ENCODE measurements at regions not wholly inside any gene's neighbourhood (a gene's known extent, or its start where the extent isn't known, plus 50 kb on each side); places are given as distances from the start of the nearest gene placed in this dataset.

DNA sequence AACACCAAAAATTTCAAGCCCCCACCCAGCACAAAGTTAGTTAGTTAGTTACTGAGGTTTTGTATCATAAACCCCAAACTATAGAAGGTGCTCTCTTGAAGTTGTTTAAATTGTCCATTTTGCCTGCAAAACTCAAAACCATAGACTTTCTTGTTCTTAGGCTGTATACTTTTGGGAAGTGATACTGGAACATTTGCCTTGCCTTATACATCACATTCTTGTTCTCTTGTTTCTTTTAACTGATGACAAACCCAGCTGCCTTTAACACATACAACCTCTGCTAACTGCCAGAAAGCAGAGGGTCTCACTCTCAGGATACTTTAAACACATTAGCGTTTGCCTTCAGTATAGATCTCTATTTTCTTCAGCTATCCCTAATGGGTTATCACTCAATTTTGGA is 570.5 kb downstream of the MRPL39 start:
- H3K36me3 ChIP-seq (ENCODE audit: insufficient read depth, low read length), result no peaks in the 10 kb centered on the region
- no peaks in the 10 kb centered on the region for H3K9me3 ChIP-seq (ENCODE audit: low read depth, low read length)
- TF ChIP-seq EZH2 (IDR thresholded peaks at IDR 0.05) (no peak), FOXP2 (optimal IDR thresholded peaks at IDR 0.05; ENCODE audit: control extremely low read depth, extremely low read length, insufficient read depth) (no peak), POLR2AphosphoS5 (IDR thresholded peaks at IDR 0.05; ENCODE audit: borderline replicate concordance, low read depth, low read length) (no peak)
- H3K27ac ChIP-seq, result no peak overlapping the region
- DNase-seq (ENCODE audit: low read depth, low spot score), result no peak
- H3K4me3 ChIP-seq, result no peak overlapping the region
- H3K9ac ChIP-seq (ENCODE audit: insufficient read length), result no peak overlapping the region

DNA sequence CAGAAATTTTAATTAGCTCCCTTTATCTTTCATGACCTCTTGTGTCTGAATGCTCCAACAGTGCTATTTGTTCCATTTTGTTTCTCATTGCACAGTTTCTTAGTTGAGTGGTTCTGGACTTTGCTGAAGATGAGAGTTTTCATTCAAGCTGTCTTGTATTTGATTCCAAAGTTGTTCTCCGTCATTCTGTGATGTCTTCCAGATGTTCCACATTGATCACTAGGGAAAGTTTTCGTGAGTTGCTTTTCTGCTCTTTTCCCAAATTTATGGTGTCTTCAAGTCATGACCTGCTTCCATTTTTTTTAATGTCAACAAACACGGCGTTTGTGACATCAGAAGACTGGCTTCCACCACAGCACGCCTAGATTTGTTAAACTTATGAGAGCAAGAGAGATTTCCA is 575.5 kb downstream of the MRPL39 start:
- H3K9ac ChIP-seq (ENCODE audit: insufficient read length), result no peak overlapping the region

DNA sequence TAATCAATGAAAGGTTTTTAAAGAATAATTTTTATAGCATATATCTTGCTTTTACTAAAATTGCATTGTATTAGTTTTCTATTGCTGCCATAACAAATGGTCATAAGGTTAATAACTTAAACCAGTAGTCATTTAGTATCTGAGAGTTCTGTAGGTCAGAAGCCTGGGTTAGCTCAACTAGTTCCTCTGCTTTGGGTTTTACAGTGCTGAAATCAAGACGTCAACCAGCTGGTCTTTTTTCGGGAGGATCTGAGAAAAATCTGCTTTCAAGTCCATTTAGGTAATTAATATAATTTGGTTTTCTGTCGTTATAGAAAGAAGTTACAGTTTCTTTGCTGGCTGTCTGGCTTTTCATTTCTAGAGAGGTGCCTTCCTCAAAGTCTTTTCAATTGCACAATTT is 577.7 kb downstream of the MRPL39 start:
- DNase-seq (ENCODE audit: low read depth, low spot score), result no peak
- H3K9ac ChIP-seq (ENCODE audit: insufficient read length), result no peak overlapping the region
- no peaks in the 10 kb centered on the region for H3K36me3 ChIP-seq (ENCODE audit: insufficient read depth, low read length)
- H3K4me3 ChIP-seq, result no peak overlapping the region
- no peak overlapping the region for H3K27ac ChIP-seq
- H3K9me3 ChIP-seq (ENCODE audit: low read depth, low read length), result no peaks in the 10 kb centered on the region
- TF ChIP-seq EZH2 (IDR thresholded peaks at IDR 0.05), result no peak
- no peak for TF ChIP-seq FOXP2 (optimal IDR thresholded peaks at IDR 0.05; ENCODE audit: control extremely low read depth, extremely low read length, insufficient read depth)
- TF ChIP-seq POLR2AphosphoS5 (IDR thresholded peaks at IDR 0.05; ENCODE audit: borderline replicate concordance, low read depth, low read length), result no peak

More for the DNA sequence above, 575.5 kb downstream of the MRPL39 start:
- TF ChIP-seq EZH2 (IDR thresholded peaks at IDR 0.05), result no peak
- Histone ChIP-seq H3K4me3 (no peak overlapping the region), H3K9me3 (ENCODE audit: low read depth, low read length) (no peaks in the 10 kb centered on the region), H3K27ac (no peak overlapping the region), H3K36me3 (ENCODE audit: insufficient read depth, low read length) (no peaks in the 10 kb centered on the region)
- DNase-seq (ENCODE audit: low read depth, low spot score), result no peak

DNA sequence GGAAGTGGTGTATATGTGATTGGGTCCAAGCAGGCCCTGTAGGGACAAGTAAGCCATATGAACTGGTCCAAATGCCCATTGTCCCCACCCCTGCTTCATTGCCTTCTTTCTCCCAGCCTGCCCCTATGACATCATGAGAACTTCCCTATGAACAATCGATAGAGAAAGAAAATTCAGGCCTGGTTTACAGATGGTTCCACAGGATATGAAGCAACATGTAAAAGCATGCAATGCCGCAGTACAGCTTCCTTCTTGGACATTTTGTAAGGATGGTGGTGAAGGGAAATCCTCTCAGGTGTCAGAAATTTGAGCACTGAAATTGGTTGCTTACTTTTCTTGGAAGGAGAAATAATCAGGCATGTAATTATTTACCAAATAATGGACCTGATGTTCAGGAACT is 581.7 kb downstream of the MRPL39 start:
- no peak for DNase-seq (ENCODE audit: low read depth, low spot score)
- Histone ChIP-seq H3K36me3 (ENCODE audit: insufficient read depth, low read length) (no peaks in the 10 kb centered on the region), H3K9ac (ENCODE audit: insufficient read length) (no peak overlapping the region), H3K4me3 (no peak overlapping the region), H3K27ac (no peak overlapping the region), H3K9me3 (ENCODE audit: low read depth, low read length) (no peaks in the 10 kb centered on the region)
- no peak for TF ChIP-seq FOXP2 (optimal IDR thresholded peaks at IDR 0.05; ENCODE audit: control extremely low read depth, extremely low read length, insufficient read depth)
- TF ChIP-seq POLR2AphosphoS5 (IDR thresholded peaks at IDR 0.05; ENCODE audit: borderline replicate concordance, low read depth, low read length), result no peak
- TF ChIP-seq EZH2 (IDR thresholded peaks at IDR 0.05), result no peak

DNA sequence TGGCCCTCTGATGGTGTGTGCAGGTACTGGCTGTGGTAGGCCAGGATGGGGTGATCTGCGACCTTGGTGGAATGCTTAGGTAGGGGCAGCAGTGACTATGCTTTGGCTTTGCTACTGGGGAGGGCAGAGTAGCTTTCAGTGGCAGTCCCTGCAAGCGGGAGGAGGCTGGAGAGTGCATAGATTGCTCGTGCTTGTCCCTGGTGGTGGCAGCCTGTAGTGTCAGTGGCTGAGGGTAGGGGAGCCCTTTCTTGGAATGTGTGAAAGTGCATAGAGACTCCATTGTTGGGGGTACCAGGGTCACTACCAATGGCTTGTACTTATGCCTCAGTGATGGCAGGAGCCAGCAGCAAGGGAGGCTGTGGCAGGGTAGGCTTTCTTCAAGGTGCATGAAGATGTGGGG is 582.6 kb downstream of the MRPL39 start:
- Histone ChIP-seq H3K9ac (ENCODE audit: insufficient read length) (no peak overlapping the region), H3K36me3 (ENCODE audit: insufficient read depth, low read length) (no peaks in the 10 kb centered on the region), H3K9me3 (ENCODE audit: low read depth, low read length) (no peaks in the 10 kb centered on the region), H3K27ac (no peak overlapping the region), H3K4me3 (no peak overlapping the region)
- no peak for DNase-seq (ENCODE audit: low read depth, low spot score)
- TF ChIP-seq POLR2AphosphoS5 (IDR thresholded peaks at IDR 0.05; ENCODE audit: borderline replicate concordance, low read depth, low read length) (no peak), FOXP2 (optimal IDR thresholded peaks at IDR 0.05; ENCODE audit: control extremely low read depth, extremely low read length, insufficient read depth) (no peak), EZH2 (IDR thresholded peaks at IDR 0.05) (no peak)

DNA sequence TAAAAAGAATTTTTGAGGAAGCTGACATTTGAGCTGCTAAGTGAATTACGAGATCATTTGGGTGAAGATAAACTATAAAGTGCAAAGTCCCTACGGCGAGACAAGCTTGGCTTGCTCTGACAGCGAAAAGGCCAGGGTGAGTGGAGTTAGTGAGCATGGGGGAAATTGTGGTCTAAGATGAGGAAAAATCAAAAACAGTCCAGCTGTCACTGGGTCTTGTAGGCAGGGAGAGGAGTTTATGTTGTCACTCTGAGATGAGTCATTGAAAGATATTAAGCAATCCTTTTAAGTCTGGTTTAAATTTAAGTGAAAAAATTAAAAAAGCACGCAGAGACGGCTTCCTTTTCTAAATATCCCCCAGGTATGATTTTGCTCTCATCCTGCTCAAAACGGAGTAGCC is 601.9 kb downstream of the MRPL39 start:
- Histone ChIP-seq H3K4me3 (no peak overlapping the region), H3K36me3 (ENCODE audit: insufficient read depth, low read length) (no peaks in the 10 kb centered on the region), H3K9ac (ENCODE audit: insufficient read length) (no peak overlapping the region), H3K27ac (no peak overlapping the region), H3K9me3 (ENCODE audit: low read depth, low read length) (no peaks in the 10 kb centered on the region)
- no peak for DNase-seq (ENCODE audit: low read depth, low spot score)
- TF ChIP-seq FOXP2 (optimal IDR thresholded peaks at IDR 0.05; ENCODE audit: control extremely low read depth, extremely low read length, insufficient read depth), result no peak
- no peak for TF ChIP-seq EZH2 (IDR thresholded peaks at IDR 0.05)
- no peak for TF ChIP-seq POLR2AphosphoS5 (IDR thresholded peaks at IDR 0.05; ENCODE audit: borderline replicate concordance, low read depth, low read length)

DNA sequence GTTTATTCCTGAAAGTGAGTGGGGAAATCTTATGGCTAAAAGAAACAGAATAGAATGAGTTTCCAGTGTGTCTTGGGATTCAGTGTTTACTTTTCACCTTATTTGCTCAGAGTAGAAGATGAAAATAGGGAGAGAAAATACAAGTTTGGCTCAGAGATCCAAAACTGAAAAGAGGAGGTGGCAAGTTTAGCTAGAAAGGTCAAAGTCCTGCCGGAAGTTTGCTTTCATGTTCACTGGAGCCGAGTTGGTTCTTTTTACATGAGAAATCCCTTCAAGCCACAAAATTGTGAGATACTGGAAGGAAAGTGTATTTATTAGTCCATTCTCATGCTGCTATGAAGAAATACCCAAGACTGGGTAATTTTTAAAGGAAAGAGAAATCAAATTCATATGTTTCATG is 604.6 kb downstream of the MRPL39 start:
- no peak overlapping the region for H3K9ac ChIP-seq (ENCODE audit: insufficient read length)
- DNase-seq (ENCODE audit: low read depth, low spot score), result peak; percentile 3
- H3K9me3 ChIP-seq (ENCODE audit: low read depth, low read length), result no peaks in the 10 kb centered on the region
- no peak for TF ChIP-seq FOXP2 (optimal IDR thresholded peaks at IDR 0.05; ENCODE audit: control extremely low read depth, extremely low read length, insufficient read depth)
- TF ChIP-seq EZH2 (IDR thresholded peaks at IDR 0.05), result no peak
- TF ChIP-seq POLR2AphosphoS5 (IDR thresholded peaks at IDR 0.05; ENCODE audit: borderline replicate concordance, low read depth, low read length), result no peak
- no peaks in the 10 kb centered on the region for H3K36me3 ChIP-seq (ENCODE audit: insufficient read depth, low read length)
- H3K27ac ChIP-seq, result no peak overlapping the region
- no peak overlapping the region for H3K4me3 ChIP-seq

DNA sequence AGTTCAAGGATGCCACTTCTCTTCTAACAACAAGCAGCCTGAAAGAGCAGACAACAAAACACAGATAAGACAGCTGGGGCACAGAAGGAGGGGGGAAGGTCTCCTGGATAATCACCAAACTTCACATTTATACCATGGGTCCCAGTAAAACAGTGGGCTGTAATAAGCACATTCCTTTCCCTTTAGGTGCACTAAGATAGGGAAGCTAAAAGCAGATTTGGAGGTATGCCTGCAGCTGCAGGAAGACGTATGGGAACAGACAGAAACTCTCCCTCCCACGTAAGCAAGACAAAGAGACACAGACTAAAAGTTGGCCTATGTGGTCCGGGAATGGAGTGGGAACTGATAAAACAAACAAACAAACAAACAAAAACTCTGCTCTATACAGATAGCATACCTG is 612.1 kb downstream of the MRPL39 start:
- TF ChIP-seq EZH2 (IDR thresholded peaks at IDR 0.05) (no peak), FOXP2 (optimal IDR thresholded peaks at IDR 0.05; ENCODE audit: control extremely low read depth, extremely low read length, insufficient read depth) (no peak)
- Histone ChIP-seq H3K4me3 (no peak overlapping the region), H3K27ac (no peak overlapping the region), H3K9ac (ENCODE audit: insufficient read length) (no peak overlapping the region), H3K36me3 (ENCODE audit: insufficient read depth, low read length) (no peaks in the 10 kb centered on the region), H3K9me3 (ENCODE audit: low read depth, low read length) (no peaks in the 10 kb centered on the region)
- DNase-seq (ENCODE audit: low read depth, low spot score), result no peak

DNA sequence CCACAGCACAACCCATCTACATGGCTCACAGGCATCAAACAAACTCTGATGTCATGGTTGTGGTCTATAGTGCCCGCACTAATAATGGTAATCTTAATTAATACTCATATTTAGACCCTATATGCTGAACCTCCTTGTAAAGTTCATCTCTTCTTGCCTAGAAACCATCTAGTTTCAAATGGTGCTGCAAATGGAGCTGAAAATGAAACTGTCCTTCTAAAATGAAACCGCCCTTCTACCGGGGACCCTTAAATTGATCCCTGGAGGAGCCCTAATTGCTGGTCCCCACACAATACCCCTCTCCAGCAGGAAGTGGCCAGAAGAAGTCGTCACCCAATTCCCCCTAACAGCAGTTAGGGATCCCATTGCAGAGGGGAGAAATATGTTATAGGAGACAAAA is 612.6 kb downstream of the MRPL39 start:
- no peak for TF ChIP-seq POLR2AphosphoS5 (IDR thresholded peaks at IDR 0.05; ENCODE audit: borderline replicate concordance, low read depth, low read length)
- no peak for TF ChIP-seq FOXP2 (optimal IDR thresholded peaks at IDR 0.05; ENCODE audit: control extremely low read depth, extremely low read length, insufficient read depth)
- no peak for TF ChIP-seq EZH2 (IDR thresholded peaks at IDR 0.05)
- Histone ChIP-seq H3K9me3 (ENCODE audit: low read depth, low read length) (no peaks in the 10 kb centered on the region), H3K36me3 (ENCODE audit: insufficient read depth, low read length) (no peaks in the 10 kb centered on the region), H3K27ac (no peak overlapping the region), H3K9ac (ENCODE audit: insufficient read length) (no peak overlapping the region), H3K4me3 (no peak overlapping the region)
- DNase-seq (ENCODE audit: low read depth, low spot score), result no peak

Data from SK-N-MC (cell line).